IPS-15b (cell line): ENCODE measurements at regions not wholly inside any gene's neighbourhood (a gene's known extent, or its start where the extent isn't known, plus 50 kb on each side); places are given as distances from the start of the nearest gene placed in this dataset.

Source experiments
- H3K27me3 ChIP-seq: one replicate; pipeline ENCODE4 v1.6.1; 2013; ENCODE audit warnings: low read length; ENCODE audit not compliant: control insufficient read depth, insufficient read depth
- H3K36me3 ChIP-seq: one replicate; pipeline ENCODE4 v1.6.1; 2013; ENCODE audit warnings: low read length; ENCODE audit not compliant: control insufficient read depth, insufficient read depth
- H3K4me1 ChIP-seq: one replicate; pipeline ENCODE4 v1.6.1; 2013; ENCODE audit warnings: mild to moderate bottlenecking, low read length; ENCODE audit not compliant: control insufficient read depth, insufficient read depth
- H3K4me3 ChIP-seq: one replicate; pipeline ENCODE4 v1.5.1; 2013; ENCODE audit warnings: low read depth, low read length
- H3K9ac ChIP-seq: one replicate; pipeline ENCODE4 v1.6.1; 2013; ENCODE audit warnings: low read depth, mild to moderate bottlenecking, low read length
- H3K9me3 ChIP-seq: one replicate; pipeline ENCODE4 v1.6.1; 2013; ENCODE audit warnings: mild to moderate bottlenecking, low read length; ENCODE audit not compliant: control insufficient read depth, insufficient read depth

DNA sequence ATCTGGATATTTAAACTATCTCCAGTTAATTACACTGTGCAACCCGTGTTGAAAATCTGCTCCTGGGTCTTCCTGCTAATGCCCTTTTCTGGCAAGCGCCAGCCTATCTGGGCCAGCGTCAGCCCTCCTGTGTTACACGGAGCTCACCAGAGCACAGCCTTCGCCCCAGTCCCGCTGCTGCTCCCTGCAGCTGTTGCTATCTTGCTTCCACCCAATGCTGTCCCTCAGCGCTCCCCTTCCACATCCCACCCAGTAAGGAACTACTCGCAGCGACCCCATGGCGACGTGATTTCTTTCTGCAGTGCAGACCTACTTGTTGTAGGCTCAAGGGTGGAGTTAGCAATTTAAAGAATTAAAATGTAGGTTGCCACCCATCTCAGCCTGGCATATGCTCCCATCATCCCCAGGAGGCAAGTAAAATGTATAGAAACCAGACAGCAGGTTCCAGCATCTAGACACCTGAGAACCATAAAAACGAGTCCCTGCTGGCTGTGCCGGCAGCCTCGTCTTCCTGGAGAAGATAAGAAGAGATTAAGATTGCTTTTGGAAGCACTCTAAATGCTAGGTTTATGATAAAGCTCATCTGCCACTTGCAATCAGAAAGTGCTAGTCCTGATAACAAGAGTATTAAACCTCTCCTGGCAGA lies 254.3 kb upstream of the FOXQ1 start:
- H3K36me3 ChIP-seq: no peaks in the 10 kb centered on the region
- no peaks in the 10 kb centered on the region for H3K9me3 ChIP-seq
- no peak overlapping the region for H3K9ac ChIP-seq
- H3K4me1 ChIP-seq: no peaks in the 10 kb centered on the region
- no peaks in the 10 kb centered on the region for H3K27me3 ChIP-seq
- no peak overlapping the region for H3K4me3 ChIP-seq

DNA sequence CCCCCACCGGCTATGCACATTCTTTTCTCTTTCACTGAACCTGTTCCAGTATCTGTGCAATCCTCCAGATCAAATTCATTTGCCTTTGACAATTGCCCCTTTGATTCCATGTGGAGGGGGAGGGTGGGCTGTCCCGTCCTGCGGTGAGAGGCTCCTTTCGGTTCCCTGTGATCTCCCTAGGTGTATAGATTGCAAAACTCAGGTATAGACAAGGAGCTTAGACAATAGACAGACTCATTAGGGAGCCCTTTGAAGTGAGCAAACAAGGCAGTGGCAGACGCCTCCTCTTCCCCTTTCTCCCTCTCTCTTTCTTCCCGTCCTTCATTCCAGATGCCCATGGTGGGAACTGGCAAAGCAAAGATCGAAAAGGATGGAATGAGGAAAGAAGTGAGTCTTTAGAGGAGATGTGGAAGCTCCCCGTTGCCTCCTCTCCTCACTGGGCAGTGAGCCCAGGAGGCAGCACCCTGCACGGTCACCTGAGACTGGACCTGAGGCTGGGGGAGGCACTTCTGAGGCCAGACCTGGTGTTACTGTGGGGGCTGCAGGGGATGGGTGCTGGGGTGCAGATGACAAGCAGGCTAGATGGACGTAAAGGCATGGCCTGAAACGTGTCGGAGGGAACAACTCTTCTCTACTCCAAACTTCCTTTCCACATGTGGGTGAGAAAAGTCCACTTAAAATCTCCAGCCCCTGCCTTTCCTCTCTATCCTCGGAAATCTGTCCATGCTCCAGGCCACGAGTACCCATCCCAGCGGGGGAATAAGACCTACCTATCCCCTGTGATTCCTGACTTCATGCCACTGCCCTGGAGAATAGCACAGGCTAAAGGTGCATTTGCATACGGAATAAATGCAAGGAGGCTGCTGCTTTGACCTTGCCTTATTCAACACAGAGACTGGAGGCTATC lies 256.6 kb upstream of the FOXQ1 start:
- no peak overlapping the region for H3K9ac ChIP-seq
- no peak overlapping the region for H3K4me3 ChIP-seq
- H3K4me1 ChIP-seq: no peaks in the 10 kb centered on the region
- H3K27me3 ChIP-seq: no peaks in the 10 kb centered on the region
- H3K9me3 ChIP-seq: no peaks in the 10 kb centered on the region
- H3K36me3 ChIP-seq: no peaks in the 10 kb centered on the region

DNA sequence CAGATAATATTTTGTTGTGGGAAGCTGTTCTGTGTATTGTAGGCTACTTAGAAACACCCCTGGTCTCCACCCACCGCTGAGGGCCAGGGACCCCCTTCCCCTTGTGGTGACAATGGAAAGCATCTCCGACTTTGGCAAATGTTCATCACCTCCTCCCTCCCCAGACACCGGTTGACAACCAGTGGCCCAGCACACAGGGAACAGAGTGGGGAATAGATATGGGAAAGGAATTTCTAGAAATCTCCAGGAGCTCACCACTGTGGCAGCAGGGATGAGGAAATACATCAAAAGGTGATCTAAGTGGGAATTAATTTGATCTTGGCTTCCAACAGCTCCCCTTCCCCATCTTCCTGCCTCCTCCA lies 257.3 kb upstream of the FOXQ1 start:
- no peak overlapping the region for H3K4me3 ChIP-seq

DNA sequence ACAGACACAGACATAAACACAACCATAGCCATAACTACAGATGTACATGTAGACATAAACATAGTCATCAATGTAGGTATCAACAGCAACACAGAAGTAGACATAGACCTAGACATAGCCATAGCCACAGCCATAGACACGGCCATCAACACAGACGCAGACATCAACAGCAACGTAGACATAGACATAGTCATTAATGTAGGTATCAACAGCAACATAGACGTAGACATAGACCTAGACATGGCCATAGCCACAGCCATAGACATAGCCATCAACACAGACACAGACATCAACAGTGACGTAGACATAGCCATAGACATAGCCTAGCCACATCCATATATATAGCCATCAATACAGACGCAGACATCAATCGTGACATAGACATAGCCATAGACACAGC lies 258.3 kb upstream of the FOXQ1 start:
- no peak overlapping the region for H3K4me3 ChIP-seq
- no peaks in the 10 kb centered on the region for H3K4me1 ChIP-seq
- no peak overlapping the region for H3K9ac ChIP-seq

More for the DNA sequence above, 257.3 kb upstream of the FOXQ1 start:
- no peaks in the 10 kb centered on the region for H3K36me3 ChIP-seq
- no peaks in the 10 kb centered on the region for H3K4me1 ChIP-seq
- H3K27me3 ChIP-seq: no peaks in the 10 kb centered on the region
- H3K9ac ChIP-seq: no peak overlapping the region
- H3K9me3 ChIP-seq: no peaks in the 10 kb centered on the region

DNA sequence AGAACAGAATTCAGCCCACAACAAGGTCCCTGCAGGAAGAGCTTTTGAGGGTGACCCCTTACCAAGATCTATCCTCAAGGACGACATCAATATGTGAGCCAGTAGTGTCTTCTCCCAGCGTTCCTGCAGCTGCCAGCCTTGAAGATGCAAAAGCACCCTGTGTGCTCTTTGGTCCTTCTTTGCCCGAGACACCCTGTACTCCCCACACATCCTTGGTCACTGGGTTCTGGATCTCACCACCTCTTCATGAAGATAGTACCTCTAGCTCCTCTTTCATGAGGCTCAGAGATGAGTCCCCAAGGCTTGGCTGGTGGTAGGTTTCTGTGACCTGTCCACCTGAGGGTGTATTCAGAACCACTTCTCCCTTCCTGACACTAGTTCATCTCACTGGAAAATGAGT lies 259.6 kb upstream of the FOXQ1 start:
- Histone ChIP-seq H3K36me3 (no peaks in the 10 kb centered on the region), H3K4me1 (no peaks in the 10 kb centered on the region), H3K4me3 (no peak overlapping the region), H3K9me3 (no peaks in the 10 kb centered on the region), H3K27me3 (no peaks in the 10 kb centered on the region), H3K9ac (no peak overlapping the region)

More for the DNA sequence above, 258.3 kb upstream of the FOXQ1 start:
- H3K9me3 ChIP-seq: no peaks in the 10 kb centered on the region
- no peaks in the 10 kb centered on the region for H3K36me3 ChIP-seq
- no peaks in the 10 kb centered on the region for H3K27me3 ChIP-seq

DNA sequence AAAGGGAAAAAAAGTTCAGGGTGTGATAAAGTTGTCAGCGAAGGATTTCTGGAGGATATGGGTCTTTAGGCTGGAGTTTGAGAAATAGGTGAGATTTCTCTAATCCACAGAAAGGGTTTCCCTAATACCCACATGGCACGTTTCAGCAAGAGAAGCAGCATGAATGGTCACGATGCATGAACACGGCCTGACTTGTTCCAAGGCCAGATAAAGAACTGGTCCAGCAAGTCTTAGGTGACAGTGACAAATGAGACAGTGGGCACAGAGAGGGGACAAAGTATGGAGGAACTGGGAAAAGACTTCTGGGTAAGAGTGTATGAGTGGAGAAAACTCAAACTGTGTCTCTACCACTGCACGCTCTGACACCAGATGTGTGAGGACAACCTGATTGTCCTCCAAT lies 262.0 kb upstream of the FOXQ1 start:
- Histone ChIP-seq H3K4me3 (no peak overlapping the region), H3K4me1 (no peaks in the 10 kb centered on the region), H3K9ac (no peak overlapping the region), H3K36me3 (no peaks in the 10 kb centered on the region), H3K27me3 (no peaks in the 10 kb centered on the region), H3K9me3 (no peaks in the 10 kb centered on the region)

DNA sequence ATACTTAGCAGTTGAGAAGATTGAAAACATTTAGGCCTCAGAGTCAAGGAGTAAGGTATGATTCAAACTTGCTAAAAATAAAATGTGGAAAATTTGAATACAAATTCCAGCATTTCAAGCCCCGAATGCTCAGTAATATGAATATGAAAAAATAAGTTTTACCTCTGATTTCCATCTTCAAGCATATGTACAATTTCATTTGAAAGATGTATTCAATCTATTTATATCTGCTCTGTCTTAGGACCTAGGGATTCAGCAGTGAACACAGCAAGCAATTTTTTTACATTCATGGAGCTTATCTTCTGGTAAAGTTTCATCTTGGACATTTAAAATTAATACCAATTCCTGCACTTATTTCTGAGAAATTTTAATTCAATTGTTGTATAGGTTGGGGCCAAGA lies 262.7 kb upstream of the FOXQ1 start:
- Histone ChIP-seq H3K9me3 (no peaks in the 10 kb centered on the region), H3K4me3 (no peak overlapping the region), H3K9ac (no peak overlapping the region), H3K27me3 (no peaks in the 10 kb centered on the region), H3K4me1 (no peaks in the 10 kb centered on the region), H3K36me3 (no peaks in the 10 kb centered on the region)

DNA sequence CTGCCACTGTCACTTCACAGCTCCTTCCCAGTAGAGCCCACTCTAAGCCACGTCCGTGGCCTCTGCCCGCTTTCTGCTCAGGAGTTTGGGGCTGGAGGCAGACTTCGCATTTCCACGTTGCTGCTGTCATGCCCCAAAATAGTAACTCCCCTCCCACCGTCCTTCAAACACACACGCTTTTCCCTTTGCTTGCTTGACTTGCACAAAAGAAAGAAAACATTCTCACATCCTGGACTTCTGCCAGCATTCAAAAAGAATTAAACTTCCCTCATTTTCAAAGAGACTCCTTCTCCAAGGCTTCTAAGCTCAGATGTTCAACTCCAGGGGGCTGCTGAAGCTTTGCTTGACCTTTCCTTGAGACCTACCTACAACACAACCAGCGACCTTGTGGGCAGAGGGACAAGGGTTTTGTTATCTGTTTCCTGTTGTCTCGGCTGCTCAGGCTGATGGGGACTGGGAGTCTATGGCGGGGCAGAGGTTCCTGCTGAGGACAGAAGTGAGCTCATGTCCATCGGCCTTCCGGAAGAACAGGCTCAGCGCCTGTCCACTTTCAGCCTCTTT lies 263.8 kb upstream of the FOXQ1 start:
- H3K4me3 ChIP-seq: no peak overlapping the region
- H3K4me1 ChIP-seq: no peaks in the 10 kb centered on the region
- no peaks in the 10 kb centered on the region for H3K9me3 ChIP-seq
- H3K9ac ChIP-seq: no peak overlapping the region
- no peaks in the 10 kb centered on the region for H3K36me3 ChIP-seq
- H3K27me3 ChIP-seq: no peaks in the 10 kb centered on the region

DNA sequence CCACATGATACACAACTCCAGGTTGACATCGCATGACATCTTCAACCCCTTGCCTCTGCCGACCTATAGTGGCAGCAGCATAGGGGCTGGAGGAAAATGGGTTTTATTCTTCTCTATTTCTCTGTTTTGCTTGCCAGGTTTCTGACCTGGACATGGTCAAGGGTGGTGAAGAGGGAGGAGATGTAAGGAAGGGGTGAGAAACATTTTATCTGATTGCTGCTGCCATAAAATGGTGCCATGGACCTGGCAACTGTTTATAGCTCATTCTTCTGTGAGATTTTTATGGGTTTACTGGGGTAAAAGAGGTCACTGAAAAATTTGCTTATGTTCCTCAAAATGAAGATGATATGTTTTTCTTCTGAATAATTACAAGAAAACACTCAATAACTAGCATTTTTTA lies 266.7 kb upstream of the FOXQ1 start:
- H3K9ac ChIP-seq: no peak overlapping the region
- H3K27me3 ChIP-seq: no peaks in the 10 kb centered on the region
- H3K4me3 ChIP-seq: no peak overlapping the region
- H3K9me3 ChIP-seq: no peaks in the 10 kb centered on the region
- no peaks in the 10 kb centered on the region for H3K36me3 ChIP-seq
- no peaks in the 10 kb centered on the region for H3K4me1 ChIP-seq

DNA sequence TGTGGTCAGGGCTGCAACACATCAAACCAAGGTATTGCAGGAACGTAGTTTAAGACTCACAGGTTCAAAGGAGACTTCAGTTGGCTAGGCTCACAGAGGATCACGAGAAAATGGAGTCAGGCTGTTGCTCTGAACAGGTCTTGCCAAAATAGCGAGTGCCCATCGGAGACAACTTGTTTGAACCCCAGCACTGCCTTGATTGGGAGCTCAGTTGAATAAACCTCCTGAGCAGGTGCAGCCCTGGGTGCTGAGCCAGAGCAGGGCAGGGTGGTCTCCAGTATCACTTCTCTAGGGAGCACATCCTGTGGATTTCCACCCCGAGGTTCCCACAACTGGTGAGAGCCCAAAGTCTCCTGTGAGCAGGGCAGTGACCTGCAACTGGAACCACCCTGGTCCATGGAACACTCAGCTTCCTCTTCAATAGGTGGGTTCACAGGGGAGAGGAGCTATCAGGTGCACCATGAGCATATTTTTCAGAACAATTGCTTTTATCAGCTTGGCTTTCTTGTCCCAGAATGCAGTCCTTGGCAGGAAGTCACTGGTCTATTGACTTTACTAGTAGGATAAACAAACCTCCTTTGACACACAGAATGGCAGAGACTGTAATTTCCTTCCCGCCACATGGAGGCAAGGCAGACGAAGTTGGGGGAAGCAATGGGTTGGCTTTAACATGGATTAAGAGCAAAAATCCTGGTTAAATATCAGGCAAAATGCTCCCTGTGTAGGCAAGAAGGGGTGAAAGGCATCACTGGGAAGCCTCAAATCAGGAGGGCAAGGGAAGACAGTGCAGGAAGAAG lies 267.7 kb upstream of the FOXQ1 start:
- Histone ChIP-seq H3K9me3 (no peaks in the 10 kb centered on the region), H3K9ac (no peak overlapping the region), H3K4me3 (no peak overlapping the region), H3K36me3 (no peaks in the 10 kb centered on the region), H3K4me1 (no peaks in the 10 kb centered on the region), H3K27me3 (no peaks in the 10 kb centered on the region)

- Histone ChIP-seq H3K27me3 (no peaks in the 10 kb centered on the region), H3K4me1 (no peaks in the 10 kb centered on the region), H3K9me3 (no peaks in the 10 kb centered on the region), H3K4me3 (no peak overlapping the region), H3K9ac (no peak overlapping the region), H3K36me3 (no peaks in the 10 kb centered on the region)
These were observed 268.5 kb upstream of the FOXQ1 start for GRCh38 chr6:1043458-1043836.
